ENCODE measurements at regions not wholly inside any gene's neighbourhood (a gene's known extent, or its start where the extent isn't known, plus 50 kb on each side); places are given as distances from the start of the nearest gene placed in this dataset.

DNA sequence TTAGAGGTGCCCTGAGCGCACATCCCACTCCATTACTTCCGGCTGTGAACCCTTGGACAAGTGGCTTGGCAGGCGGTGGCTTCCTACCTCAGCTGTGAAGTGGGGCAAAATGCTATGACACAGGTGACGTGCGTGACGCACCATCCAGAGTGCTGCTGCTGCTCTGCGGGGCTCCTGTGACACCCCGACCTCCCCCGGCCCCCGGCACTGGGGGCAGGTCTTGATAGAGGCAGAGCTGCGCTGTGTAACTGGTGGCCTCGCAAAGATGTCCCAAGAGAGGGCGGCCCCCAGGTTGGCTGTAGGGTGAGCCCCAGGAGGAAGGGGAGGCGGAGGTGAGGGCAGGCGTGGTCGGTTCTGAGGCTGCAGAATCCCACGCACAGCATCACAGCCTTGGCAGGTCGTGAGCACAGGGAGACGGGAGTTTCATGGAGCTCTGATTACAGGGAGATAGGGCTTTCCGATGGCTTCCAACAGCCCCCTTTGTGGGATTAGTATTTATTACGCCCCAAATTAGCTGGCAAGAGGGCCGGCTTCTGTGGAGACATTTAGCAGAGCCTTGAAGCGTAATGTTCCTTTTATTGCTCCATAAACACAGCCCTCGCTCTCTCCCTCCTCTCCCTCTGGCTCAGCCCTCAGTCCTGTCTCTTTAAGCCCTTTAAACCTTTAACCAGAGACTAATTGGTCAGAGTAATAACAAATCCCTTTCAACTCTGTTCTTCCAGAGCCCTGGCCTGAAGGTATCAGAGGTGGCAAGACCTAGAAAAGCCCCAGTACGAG is 328.1 kb downstream of the C16orf95 start:
- ATAC-seq, result no peak
- Histone ChIP-seq H3K4me3 (no peak overlapping the region), H3K4me1 (ENCODE audit: low read depth) (no peaks in the 10 kb centered on the region), H3K36me3 (ENCODE audit: low read depth) (no peaks in the 10 kb centered on the region), H3K9me3 (no peaks in the 10 kb centered on the region)
- TF ChIP-seq, protein P1, sequence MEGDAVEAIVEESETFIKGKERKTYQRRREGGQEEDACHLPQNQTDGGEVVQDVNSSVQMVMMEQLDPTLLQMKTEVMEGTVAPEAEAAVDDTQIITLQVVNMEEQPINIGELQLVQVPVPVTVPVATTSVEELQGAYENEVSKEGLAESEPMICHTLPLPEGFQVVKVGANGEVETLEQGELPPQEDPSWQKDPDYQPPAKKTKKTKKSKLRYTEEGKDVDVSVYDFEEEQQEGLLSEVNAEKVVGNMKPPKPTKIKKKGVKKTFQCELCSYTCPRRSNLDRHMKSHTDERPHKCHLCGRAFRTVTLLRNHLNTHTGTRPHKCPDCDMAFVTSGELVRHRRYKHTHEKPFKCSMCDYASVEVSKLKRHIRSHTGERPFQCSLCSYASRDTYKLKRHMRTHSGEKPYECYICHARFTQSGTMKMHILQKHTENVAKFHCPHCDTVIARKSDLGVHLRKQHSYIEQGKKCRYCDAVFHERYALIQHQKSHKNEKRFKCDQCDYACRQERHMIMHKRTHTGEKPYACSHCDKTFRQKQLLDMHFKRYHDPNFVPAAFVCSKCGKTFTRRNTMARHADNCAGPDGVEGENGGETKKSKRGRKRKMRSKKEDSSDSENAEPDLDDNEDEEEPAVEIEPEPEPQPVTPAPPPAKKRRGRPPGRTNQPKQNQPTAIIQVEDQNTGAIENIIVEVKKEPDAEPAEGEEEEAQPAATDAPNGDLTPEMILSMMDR (IDR thresholded peaks at IDR 0.05), result no peak
- intact Hi-C loops (cut with DNase I, micrococcal nuclease), result no loop called here
- no peak for DNase-seq

- DNase-seq (no peak), ATAC-seq (no peak)
- no peaks in the 10 kb centered on the region for H3K4me1 ChIP-seq (ENCODE audit: low read depth)
- intact Hi-C loops (cut with DNase I, micrococcal nuclease), result no loop called here
- TF ChIP-seq, protein P1 (IDR thresholded peaks at IDR 0.05), result no peak
- no peaks in the 10 kb centered on the region for H3K36me3 ChIP-seq (ENCODE audit: low read depth)
- no peak overlapping the region for H3K4me3 ChIP-seq
- H3K9me3 ChIP-seq, result no peaks in the 10 kb centered on the region
These were observed 326.7 kb downstream of the C16orf95 start for GRCh38 chr16:86990451-86990850.

- intact Hi-C loops (cut with DNase I, micrococcal nuclease), result no loop called here
- no peaks in the 10 kb centered on the region for H3K4me1 ChIP-seq (ENCODE audit: low read depth)
- H3K4me3 ChIP-seq, result no peak overlapping the region
- H3K9me3 ChIP-seq, result no peaks in the 10 kb centered on the region
- TF ChIP-seq, protein P1 (IDR thresholded peaks at IDR 0.05), result no peak
- no peaks in the 10 kb centered on the region for H3K36me3 ChIP-seq (ENCODE audit: low read depth)
- no peak for DNase-seq
- ATAC-seq, result no peak
These were observed 325.5 kb downstream of the C16orf95 start for GRCh38 chr16:86991679-86992078.

DNA sequence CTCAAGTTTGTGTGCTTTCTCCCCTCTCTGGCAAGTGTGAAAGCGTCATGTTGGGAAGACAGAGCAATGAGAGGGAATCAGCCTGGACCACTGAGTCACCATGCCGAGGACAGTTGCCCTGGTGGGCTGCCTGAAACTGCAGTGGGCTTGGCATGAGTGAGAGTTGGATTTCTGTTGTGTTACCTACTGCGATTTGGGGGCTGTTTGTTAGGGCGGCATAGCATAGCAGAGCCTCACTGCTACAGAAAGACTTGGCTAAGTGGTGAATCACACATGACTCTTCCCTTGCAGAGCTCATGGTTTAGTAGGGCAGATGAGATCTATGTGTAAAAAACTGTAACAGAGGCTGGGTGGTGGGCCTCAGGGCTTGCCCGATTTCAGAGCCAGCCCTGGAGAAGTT is 324.6 kb downstream of the C16orf95 start:
- Histone ChIP-seq H3K9me3 (no peaks in the 10 kb centered on the region), H3K36me3 (ENCODE audit: low read depth) (no peaks in the 10 kb centered on the region), H3K4me1 (ENCODE audit: low read depth) (no peaks in the 10 kb centered on the region), H3K4me3 (no peak overlapping the region)
- DNase-seq (no peak), ATAC-seq (no peak)
- intact Hi-C loops (cut with DNase I, micrococcal nuclease), result no loop called here
- TF ChIP-seq, protein P1 (IDR thresholded peaks at IDR 0.05), result no peak

DNA sequence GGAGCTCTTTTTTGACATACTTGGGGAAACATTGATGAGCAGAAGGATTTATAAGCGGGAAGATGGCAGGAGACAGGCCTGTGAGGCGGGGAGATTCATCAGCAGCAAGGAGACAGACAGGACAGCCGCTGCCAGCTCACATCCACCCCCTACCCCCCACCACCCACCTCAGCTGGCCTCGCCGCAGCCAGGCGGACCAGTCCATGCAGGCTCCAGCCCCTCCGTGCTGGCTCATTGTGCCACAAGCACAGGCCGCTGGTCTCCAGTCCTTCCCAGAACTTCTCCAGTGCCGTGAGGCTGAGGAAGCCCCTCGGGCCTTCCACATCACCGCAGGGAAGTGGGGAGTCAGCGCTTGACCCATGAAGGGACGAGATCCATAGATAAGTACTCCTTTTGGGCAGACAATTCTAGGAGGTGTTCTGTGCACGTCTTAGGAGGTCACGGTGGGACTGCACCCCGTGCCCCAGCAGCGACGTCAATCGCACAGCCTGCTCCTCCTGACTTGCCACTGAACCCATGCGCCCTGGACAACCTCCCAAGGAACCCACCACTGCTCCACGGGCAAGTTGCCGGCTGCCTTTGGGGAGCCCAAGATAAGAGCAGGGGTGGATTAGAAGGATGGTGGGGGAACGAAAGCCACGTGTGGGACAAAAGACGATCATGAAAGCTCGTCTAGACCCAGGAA is 323.6 kb downstream of the C16orf95 start:
- no peaks in the 10 kb centered on the region for H3K9me3 ChIP-seq
- no peak overlapping the region for H3K4me3 ChIP-seq
- DNase-seq, result no peak
- intact Hi-C loops (cut with DNase I, micrococcal nuclease), result no loop called here
- ATAC-seq, result no peak
- H3K4me1 ChIP-seq (ENCODE audit: low read depth), result no peaks in the 10 kb centered on the region
- TF ChIP-seq, protein P1 (IDR thresholded peaks at IDR 0.05), result no peak
- H3K36me3 ChIP-seq (ENCODE audit: low read depth), result no peaks in the 10 kb centered on the region

All from mucosa of descending colon (tissue), 3 donors.